ENCODE measurements at regions not wholly inside any gene's neighbourhood (a gene's known extent, or its start where the extent isn't known, plus 50 kb on each side); places are given as distances from the start of the nearest gene placed in this dataset.

- Histone ChIP-seq H3K4me3 (replicated peaks in 1 of 2; ENCODE audit: low read depth in 1 of 2, low read length in 2 of 2) (no peak overlapping the region), H3K79me2 (ENCODE audit: insufficient read depth, low read length) (no peaks in the 10 kb centered on the region), H3K36me3 (ENCODE audit: control insufficient read depth in 1 of 2, insufficient read depth in 2 of 2, low read length in 2 of 2) (no peaks in the 10 kb centered on the region), H3K9me2 (ENCODE audit: insufficient read depth) (no peaks in the 10 kb centered on the region), H3K9ac (ENCODE audit: low read length) (no peak overlapping the region), H3K4me1 (ENCODE audit: control insufficient read depth in 1 of 2, insufficient read depth in 2 of 2, low read length in 2 of 2) (no peaks in the 10 kb centered on the region), H3K27me3 (ENCODE audit: insufficient read depth, low read length) (no peaks in the 10 kb centered on the region), H3K4me2 (ENCODE audit: low read length) (no peak overlapping the region), H3K9me3 (ENCODE audit: control insufficient read depth in 1 of 2, insufficient read depth in 1 of 2, low read depth in 1 of 2, low read length in 2 of 2) (peaks cover 0 to 10% of the 10 kb centered on the region in 2 experiments; a peak in 1 of 4 replicates), H4K20me1 (ENCODE audit: insufficient read depth) (no peaks in the 10 kb centered on the region), H2AFZ (ENCODE audit: low read depth, low read length, poor library complexity, severe bottlenecking) (no peak overlapping the region), H3K27ac (ENCODE audit: low read depth, low read length) (no peak overlapping the region)
- TF ChIP-seq SIN3A (IDR thresholded peaks at IDR 0.05; ENCODE audit: low read depth) (no peak), EZH2phosphoT487 (IDR thresholded peaks at IDR 0.05; ENCODE audit: borderline replicate concordance) (no peak), CBX3 (IDR thresholded peaks at IDR 0.05; ENCODE audit: low read depth) (no peak), MAX (IDR thresholded peaks at IDR 0.05) (no peak), ATF3 (IDR thresholded peaks at IDR 0.05) (no peak), FOSL1 (IDR thresholded peaks at IDR 0.05; ENCODE audit: low read depth) (no peak), ZBTB33 (IDR thresholded peaks at IDR 0.05; ENCODE audit: extremely low read depth, insufficient replicate concordance, low read length) (no peak), POLR2A (IDR thresholded peaks at IDR 0.05; ENCODE audit: borderline replicate concordance, extremely low read depth, insufficient read depth, insufficient read length) (no peak), CEBPB (IDR thresholded peaks at IDR 0.05; ENCODE audit: low read depth) (no peak)
- no TSS peak for BruUV-seq (replicated peaks)
- ChIA-PET RAD21 (ENCODE audit: low non-redundant PET in 1 of 2, low total read pairs in 2 of 2, uncharacterized antibody in 2 of 2, unreplicated experiment in 2 of 2) (no interaction called here), CTCF (no interaction called here), POLR2A (no interaction called here)
- no peak for DNase-seq (ENCODE audit: low read depth, low spot score)
- no peak for ATAC-seq
- intact Hi-C loops (cut with micrococcal nuclease), result no loop called here
Observed at GRCh38 chr18:9048808-9049494, 53.5 kb upstream of the NDUFV2 start.

Data from HCT116 (cell line).